D341Med (cell line): ENCODE measurements at regions not wholly inside any gene's neighbourhood (a gene's known extent, or its start where the extent isn't known, plus 50 kb on each side); places are given as distances from the start of the nearest gene placed in this dataset.
"Not testable (repeated sequence)": the region's sequence is repeated elsewhere in the genome, so short reads cannot be mapped to it uniquely, and the experiment has no call there.

ENCODE experiments used
- DNase-seq: peaks from one replicate; pipeline ENCODE4 v3.0.0; 2012; ENCODE audit warnings: low spot score

GRCh38 chr5:3190930-3191329 lies 404.7 kb upstream of the IRX1 start:
- no peak for DNase-seq

- no peak for DNase-seq
These were observed 405.2 kb upstream of the IRX1 start for GRCh38 chr5:3190433-3190832.

GRCh38 chr5:3187771-3188425 lies 407.7 kb upstream of the IRX1 start:
- no peak for DNase-seq

GRCh38 chr5:3186736-3187405 lies 408.8 kb upstream of the IRX1 start:
- no peak for DNase-seq

- no peak for DNase-seq
These were observed 409.5 kb upstream of the IRX1 start for GRCh38 chr5:3186156-3186555.

- no peak for DNase-seq
These were observed 410.1 kb upstream of the IRX1 start for GRCh38 chr5:3185488-3185887.

- DNase-seq: no peak
These were observed 413.3 kb upstream of the IRX1 start for GRCh38 chr5:3182133-3182876.

- DNase-seq: no peak
These were observed 414.0 kb upstream of the IRX1 start for GRCh38 chr5:3181671-3182070.

- DNase-seq: no peak
These were observed 415.0 kb upstream of the IRX1 start for GRCh38 chr5:3180636-3181035.

- no peak for DNase-seq
These were observed 416.4 kb upstream of the IRX1 start for GRCh38 chr5:3179220-3179619.

- no peak for DNase-seq
These were observed 418.3 kb upstream of the IRX1 start for GRCh38 chr5:3177338-3177737.

- no peak for DNase-seq
These were observed 420.2 kb upstream of the IRX1 start for GRCh38 chr5:3175416-3175815.

- DNase-seq: no peak
These were observed 416.0 kb upstream of the IRX2 start for GRCh38 chr5:3167473-3167872.

GRCh38 chr5:3163626-3164025 lies 412.1 kb upstream of the IRX2 start:
- DNase-seq: no peak

GRCh38 chr5:3161672-3162071 lies 410.2 kb upstream of the IRX2 start:
- DNase-seq: no peak

GRCh38 chr5:3157214-3157613 lies 405.7 kb upstream of the IRX2 start:
- DNase-seq: no peak

- no peak for DNase-seq
These were observed 404.2 kb upstream of the IRX2 start for GRCh38 chr5:3155717-3156116.

GRCh38 chr5:3155046-3155445 lies 403.6 kb upstream of the IRX2 start:
- no peak for DNase-seq

GRCh38 chr5:3153906-3154305 lies 402.4 kb upstream of the IRX2 start:
- no peak for DNase-seq

- DNase-seq: no peak
These were observed 401.9 kb upstream of the IRX2 start for GRCh38 chr5:3153226-3153858.

- no peak for DNase-seq
These were observed 398.4 kb upstream of the IRX2 start for GRCh38 chr5:3149899-3150298.

- DNase-seq: not testable (repeated sequence)
These were observed 395.9 kb upstream of the IRX2 start for GRCh38 chr5:3147405-3147804.

GRCh38 chr5:3145641-3146040 lies 394.2 kb upstream of the IRX2 start:
- DNase-seq: no peak
